K562 (cell line): ENCODE measurements at regions not wholly inside any gene's neighbourhood (a gene's known extent, or its start where the extent isn't known, plus 50 kb on each side); places are given as distances from the start of the nearest gene placed in this dataset.

Experiments
- ATAC-seq: fragments of 200-7000 bp; cut with Tn5 transposase; 3 replicates; pipeline ENCODE4 v1.9.1; 2020; ENCODE audit warnings: moderate library complexity
- BruUV-seq: library from RNA; stranded (reverse); fragments of 400-500 nt; replicated peaks from 2 replicates; lab custom pipeline; 2021; lab: Mats Ljungman, UMichigan
- CTCF ChIA-PET: fragments of 300-600 bp; formaldehyde crosslinking; extraction: SDS; loops from one replicate; lab custom pipeline; 2021; ENCODE audit warnings: low intra/inter-chr PET ratio; lab: Yijun Ruan, JAX
- POLR2A ChIA-PET: fragments of 300-600, 350-650 bp; sonication (Branson Sonifier 250); formaldehyde crosslinking; extraction: SDS; loops from one replicate; lab custom pipeline; 2021; ENCODE audit warnings: antibody characterized with exemption, inconsistent platforms; lab: Yijun Ruan, JAX
- DNase-seq, 4 experiments: peaks; one replicate each; pipeline versions ENCODE4 v3.0.0 to v3.0.0-alpha.2; 2011 to 2018; ENCODE audit warnings: low spot score in 3 of 4, mixed read lengths in 3 of 4; ENCODE audit errors: extremely low read depth in 1 of 4
- FAIRE-seq: peaks from 2 replicates; lab custom pipeline; 2011; peaks lifted over from hg19 to GRCh38; lab: Jason Lieb, UNC
- H2AFZ ChIP-seq: 2 replicates; pipeline ENCODE4 v1.6.0; 2011; ENCODE audit warnings: low read depth, low read length, control low read depth, inconsistent platforms
- H3K27ac ChIP-seq: fragments of 200-600 bp; 3 replicates; pipeline ENCODE4 v1.8.0; 2011; ENCODE audit warnings: low read depth, mild to moderate bottlenecking, control low read depth, inconsistent platforms, low read length, moderate library complexity, mixed read lengths; ENCODE audit errors: extremely low read depth
- H3K27me3 ChIP-seq, 2 experiments: fragments of 300-600 bp in 1 of 2; 2 replicates in 1 of 2; 3 replicates in 1 of 2; pipeline versions ENCODE4 v1.6.0 to v1.8.0; 2011; ENCODE audit warnings: inconsistent platforms in 2 of 2, low read length in 2 of 2, mild to moderate bottlenecking in 1 of 2, mixed read lengths in 1 of 2, moderate library complexity in 1 of 2; ENCODE audit not compliant: control insufficient read depth in 2 of 2, insufficient read depth in 2 of 2
- H3K36me3 ChIP-seq: fragments of 300-600 bp; 3 replicates; pipeline ENCODE4 v1.8.0; 2011; ENCODE audit warnings: mild to moderate bottlenecking, low read length, inconsistent platforms; ENCODE audit not compliant: control insufficient read depth, insufficient read depth
- H3K4me1 ChIP-seq, 2 experiments: fragments of 200-600 bp in 1 of 2; replicated peaks in 1 of 2; 2 replicates in 1 of 2; 3 replicates in 1 of 2; pipeline versions ENCODE4 v1.5.1 to v1.8.0; 2011; ENCODE audit warnings: inconsistent platforms in 2 of 2, low read length in 2 of 2, mild to moderate bottlenecking in 1 of 2, mixed read lengths in 1 of 2, moderate library complexity in 1 of 2; ENCODE audit not compliant: control insufficient read depth in 2 of 2, insufficient read depth in 2 of 2
- H3K4me2 ChIP-seq: 2 replicates; pipeline ENCODE4 v1.6.1; 2011; ENCODE audit warnings: low read length, control low read depth, inconsistent platforms, mixed read lengths; ENCODE audit not compliant: insufficient read depth
- H3K4me3 ChIP-seq: fragments of 200-600 bp; sonication (generic), shearing (Covaris generic); 2 replicates; pipeline ENCODE4 v1.5.1; 2016; ENCODE audit warnings: control low read depth, inconsistent platforms
- H3K79me2 ChIP-seq: fragments of 200-600 bp; 3 replicates; pipeline ENCODE4 v1.8.0; 2011; ENCODE audit warnings: low read length, inconsistent platforms; ENCODE audit not compliant: control insufficient read depth, insufficient read depth
- H3K9ac ChIP-seq, 2 experiments: 2 replicates each; pipeline versions ENCODE4 v1.6.0 to v1.6.1; 2011; ENCODE audit warnings: low read depth in 2 of 2, low read length in 2 of 2, control low read depth in 1 of 2, inconsistent platforms in 1 of 2, mild to moderate bottlenecking in 1 of 2, mixed read lengths in 1 of 2; ENCODE audit not compliant: insufficient read depth in 1 of 2
- H3K9me1 ChIP-seq: one replicate; pipeline ENCODE4 v1.6.0; 2011; ENCODE audit warnings: inconsistent platforms, mild to moderate bottlenecking, low read length, moderate library complexity; ENCODE audit not compliant: control insufficient read depth, insufficient read depth
- H3K9me3 ChIP-seq: replicated peaks from 2 replicates; pipeline ENCODE4 v1.5.1; 2011; ENCODE audit warnings: low read depth, low read length, inconsistent platforms; ENCODE audit not compliant: control insufficient read depth, insufficient read depth
- H4K20me1 ChIP-seq: replicated peaks from 2 replicates; pipeline ENCODE4 v1.6.1; 2011; ENCODE audit warnings: low read length, inconsistent platforms, mixed read lengths; ENCODE audit not compliant: control insufficient read depth, insufficient read depth
- CBX8 ChIP-seq: fragments of 200-600 bp; sonication (generic); IDR thresholded peaks from 2 replicates; pipeline ENCODE4 v1.6.1; 2012; ENCODE audit warnings: borderline replicate concordance, mixed run types, low read depth, mild to moderate bottlenecking, moderate library complexity, mixed read lengths, low read length, control low read depth, inconsistent platforms; ENCODE audit not compliant: poor library complexity, severe bottlenecking; ENCODE audit errors: extremely low read depth
- FIP1L1 ChIP-seq: fragments of 200-400 bp; formaldehyde crosslinking; IDR thresholded peaks from 2 replicates; pipeline ENCODE4 v1.6.1; 2018; ENCODE audit warnings: mild to moderate bottlenecking, low read depth, low read length; ENCODE audit not compliant: poor library complexity, severe bottlenecking
- HDAC8 ChIP-seq: fragments of 450-650 bp; IDR thresholded peaks from 2 replicates; pipeline ENCODE4 v1.6.1; 2016; ENCODE audit warnings: mild to moderate bottlenecking, missing genetic modification characterization, moderate library complexity, missing compliant biosample characterization
- HDGF ChIP-seq: fragments of 450-650 bp; IDR thresholded peaks from 2 replicates; pipeline ENCODE4 v1.6.1; 2016
- PRPF4 ChIP-seq: fragments of 200-400 bp; formaldehyde crosslinking; IDR thresholded peaks from one replicate; pipeline ENCODE4 v1.6.1; 2017; ENCODE audit warnings: low read length, low read depth, mild to moderate bottlenecking; ENCODE audit not compliant: insufficient read depth, poor library complexity, severe bottlenecking
- SAP30 ChIP-seq: fragments of 200-600 bp; sonication (generic); IDR thresholded peaks from 2 replicates; pipeline ENCODE4 v1.6.1; 2012; ENCODE audit warnings: borderline replicate concordance, low read depth, mild to moderate bottlenecking, moderate library complexity, low read length, control low read depth, inconsistent platforms; ENCODE audit not compliant: insufficient read depth, poor library complexity, severe bottlenecking
- SUPT5H ChIP-seq: fragments of 450-650 bp; IDR thresholded peaks from 2 replicates; pipeline ENCODE4 v1.6.1; 2016
- THAP12 ChIP-seq: fragments of 250-450 bp; sonication (Bioruptor Pico); IDR thresholded peaks from 2 replicates; pipeline ENCODE4 v1.9.0; 2021; ENCODE audit warnings: mild to moderate bottlenecking, inconsistent platforms
- U2AF1 ChIP-seq: fragments of 200-400 bp; formaldehyde crosslinking; optimal IDR thresholded peaks from 2 replicates; pipeline ENCODE3; 2017; ENCODE audit warnings: mild to moderate bottlenecking, low read depth, low read length, moderate library complexity
- ZBTB7A ChIP-seq: IDR thresholded peaks from 2 replicates; pipeline ENCODE4 v1.6.1; 2011; ENCODE audit warnings: low read depth, mild to moderate bottlenecking, low read length, moderate library complexity, borderline replicate concordance; ENCODE audit not compliant: control insufficient read depth
- ZNF407 ChIP-seq: fragments of 450-650 bp; IDR thresholded peaks from 2 replicates; pipeline ENCODE4 v1.6.1; 2016; ENCODE audit warnings: low read depth
- ZNF445 ChIP-seq: fragments of 250-450 bp; sonication (Bioruptor Pico); IDR thresholded peaks from 2 replicates; pipeline ENCODE4 v1.4.0; 2020; ENCODE audit warnings: low read depth, mild to moderate bottlenecking, moderate library complexity
- WGBS: fragments of 100-300 bp; shearing (Covaris generic); methylation state at CpG from one replicate; pipeline ENCODE4 v1.1.6; 2016; ENCODE audit warnings: low coverage, mixed read lengths; ENCODE audit not compliant: insufficient coverage; ENCODE audit errors: missing lambda C conversion rate; 5-methylcytosine and 5-hydroxymethylcytosine counted together
- in situ Hi-C: fragments of 300-500 bp; cut with MboI; formaldehyde crosslinking; loops from 4 replicates; pipeline ENCODE4 v1.15.0; 2018; ENCODE audit warnings: inconsistent platforms, mixed read lengths
- intact Hi-C: fragments of 100-400 bp; cut with micrococcal nuclease; formaldehyde crosslinking; loops from 2 replicates; pipeline ENCODE4 v1.14.2; 2022

GRCh38 chr17:79159471-79159870 is 84.8 kb downstream of the ENGASE start:
- Histone ChIP-seq H3K9ac (no peak overlapping the region), H3K27ac (no peak overlapping the region), H3K27me3 (peaks cover 13 to 93% of the 10 kb centered on the region in 2 experiments), H3K9me3 (no peaks in the 10 kb centered on the region), H3K4me1 (no peaks in the 10 kb centered on the region), H2AFZ (no peak overlapping the region), H4K20me1 (peaks cover 10% of the 10 kb centered on the region), H3K79me2 (no peaks in the 10 kb centered on the region), H3K9me1 (no peaks in the 10 kb centered on the region), H3K36me3 (no peaks in the 10 kb centered on the region), H3K4me2 (no peak overlapping the region), H3K4me3 (no peak overlapping the region)
- BruUV-seq = no TSS peak
- ChIA-PET CTCF (no interaction called here), POLR2A (interaction anchor here (0.5 to 1.1 kb wide), 2 partner anchors 27 to 138 kb away, joined by 3 to 4 read pairs; no protein-coding TSS in a partner anchor)
- in situ Hi-C loops (no loop called here), intact Hi-C loops (no loop called here)
- DNase-seq = no peak
- no peak for ATAC-seq
- 0% methylated on average over 6 of the region's 6 CpGs for WGBS
- no peak for FAIRE-seq
- no peak for TF ChIP-seq U2AF1
- TF ChIP-seq THAP12 (CRISPR knock-in tag) = no peak
- TF ChIP-seq ZBTB7A = no peak
- TF ChIP-seq ZNF445 (CRISPR knock-in tag) = no peak
- TF ChIP-seq PRPF4 = no peak
- TF ChIP-seq ZNF407 = no peak
- no peak for TF ChIP-seq FIP1L1
- no peak for TF ChIP-seq CBX8
- TF ChIP-seq SAP30 = no peak
- TF ChIP-seq HDAC8 (tag) = no peak
- no peak for TF ChIP-seq SUPT5H
- no peak for TF ChIP-seq HDGF
